ENCODE measurements at regions not wholly inside any gene's neighbourhood (a gene's known extent, or its start where the extent isn't known, plus 50 kb on each side); places are given as distances from the start of the nearest gene placed in this dataset.

DNA sequence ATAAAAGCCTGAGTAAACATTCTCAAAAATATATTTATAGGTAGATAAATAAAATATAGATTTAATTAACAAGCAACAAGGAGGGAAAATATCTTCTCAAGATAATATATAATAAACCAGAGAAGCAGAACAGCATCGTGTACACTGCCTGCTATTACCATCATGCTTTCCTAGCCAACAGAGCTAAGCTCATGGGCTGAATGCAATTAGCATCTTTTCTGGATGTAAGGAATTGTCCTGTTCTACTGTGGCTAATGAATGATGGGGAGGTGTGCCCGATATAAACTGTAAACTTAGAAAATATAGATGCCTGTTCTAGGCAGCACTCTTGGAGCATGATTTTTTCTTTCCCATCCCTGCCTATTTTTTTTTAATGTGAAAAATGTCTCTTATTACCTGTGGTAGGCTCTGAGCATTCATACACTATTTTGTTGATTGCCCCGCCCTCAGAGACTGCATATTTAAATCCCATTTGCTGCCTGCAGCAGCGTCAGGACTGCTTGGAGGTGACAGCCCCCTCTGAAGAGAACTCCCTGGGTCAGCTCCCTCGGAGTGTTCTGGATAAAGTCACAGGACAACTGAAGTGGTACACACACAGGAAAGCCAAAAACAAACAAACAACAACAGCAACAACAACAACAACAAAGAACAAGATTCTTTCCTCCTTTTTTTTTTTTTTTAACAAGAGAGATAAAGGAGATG is 312.3 kb downstream of the SATB1 start:
- TF ChIP-seq POLR2A (IDR thresholded peaks at IDR 0.05; ENCODE audit: extremely low read depth, insufficient read length) (no peak), MYC (IDR thresholded peaks at IDR 0.05; ENCODE audit: low read depth, low read length) (no peak)
- TF ChIP-seq, protein P1, sequence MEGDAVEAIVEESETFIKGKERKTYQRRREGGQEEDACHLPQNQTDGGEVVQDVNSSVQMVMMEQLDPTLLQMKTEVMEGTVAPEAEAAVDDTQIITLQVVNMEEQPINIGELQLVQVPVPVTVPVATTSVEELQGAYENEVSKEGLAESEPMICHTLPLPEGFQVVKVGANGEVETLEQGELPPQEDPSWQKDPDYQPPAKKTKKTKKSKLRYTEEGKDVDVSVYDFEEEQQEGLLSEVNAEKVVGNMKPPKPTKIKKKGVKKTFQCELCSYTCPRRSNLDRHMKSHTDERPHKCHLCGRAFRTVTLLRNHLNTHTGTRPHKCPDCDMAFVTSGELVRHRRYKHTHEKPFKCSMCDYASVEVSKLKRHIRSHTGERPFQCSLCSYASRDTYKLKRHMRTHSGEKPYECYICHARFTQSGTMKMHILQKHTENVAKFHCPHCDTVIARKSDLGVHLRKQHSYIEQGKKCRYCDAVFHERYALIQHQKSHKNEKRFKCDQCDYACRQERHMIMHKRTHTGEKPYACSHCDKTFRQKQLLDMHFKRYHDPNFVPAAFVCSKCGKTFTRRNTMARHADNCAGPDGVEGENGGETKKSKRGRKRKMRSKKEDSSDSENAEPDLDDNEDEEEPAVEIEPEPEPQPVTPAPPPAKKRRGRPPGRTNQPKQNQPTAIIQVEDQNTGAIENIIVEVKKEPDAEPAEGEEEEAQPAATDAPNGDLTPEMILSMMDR (IDR thresholded peaks at IDR 0.05; ENCODE audit: low read depth, low read length): no peak

Measured in NB4 (cell line).